ENCODE measurements at regions not wholly inside any gene's neighbourhood (a gene's known extent, or its start where the extent isn't known, plus 50 kb on each side); places are given as distances from the start of the nearest gene placed in this dataset.

DNA sequence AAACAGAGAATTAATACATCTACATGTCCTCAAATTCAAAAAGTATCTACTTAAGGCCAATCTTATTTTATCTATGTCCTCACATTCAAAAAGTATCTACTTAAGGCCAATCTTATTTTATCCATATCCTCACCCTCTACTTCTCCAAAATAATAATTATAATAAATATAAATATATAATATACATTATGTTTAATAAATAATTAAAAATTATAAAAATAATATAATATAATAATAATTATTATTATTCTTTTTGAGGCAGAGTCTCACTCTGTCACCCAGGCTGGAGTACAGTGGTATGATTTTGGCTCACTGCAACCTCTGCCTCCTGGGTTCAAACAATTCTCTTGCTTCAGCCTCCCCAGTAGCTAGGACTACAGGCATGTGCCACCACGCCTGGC is 784.9 kb downstream of the DNAJB9 start:
- intact Hi-C loops (cut with DNase I): no loop called here
- no peak for TF ChIP-seq CTCF (IDR thresholded peaks at IDR 0.05; ENCODE audit: borderline replicate concordance, extremely low read depth, insufficient read depth)
- no peaks in the 10 kb centered on the region for H3K4me1 ChIP-seq (ENCODE audit: control insufficient read depth in 2 of 3, insufficient read depth in 2 of 3, low read depth in 1 of 3, low read length in 3 of 3)

DNA sequence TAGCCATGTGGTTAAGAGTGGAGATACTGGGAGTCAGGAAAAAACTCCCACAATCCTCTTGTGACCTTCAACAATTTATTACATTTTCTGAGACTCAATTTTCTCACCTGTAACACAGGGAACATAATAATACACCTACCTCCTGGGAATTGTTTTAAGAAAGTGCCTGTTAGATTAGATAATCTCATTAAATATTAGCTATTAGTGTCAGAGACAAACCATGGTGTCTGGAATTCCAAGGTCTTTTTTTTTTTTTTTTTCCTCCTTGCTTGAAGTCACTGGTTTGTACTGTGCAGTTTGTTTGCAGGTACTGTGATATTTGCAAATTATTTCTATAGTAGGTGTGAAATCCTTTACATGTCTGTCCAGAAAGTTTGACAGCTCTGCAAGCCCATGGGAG is 806.1 kb downstream of the DNAJB9 start:
- Histone ChIP-seq H3K9me3 (ENCODE audit: control insufficient read depth in 2 of 3, insufficient read depth in 1 of 3, low read length in 3 of 3) (no peaks in the 10 kb centered on the region), H3K4me3 (ENCODE audit: low read length in 3 of 3) (no peak overlapping the region), H3K27ac (ENCODE audit: low read depth in 2 of 2, low read length in 2 of 2) (no peak overlapping the region), H3K36me3 (ENCODE audit: control insufficient read depth in 2 of 3, insufficient read depth in 3 of 3, low read length in 3 of 3) (no peaks in the 10 kb centered on the region), H3K9ac (ENCODE audit: low read length in 3 of 3) (no peak overlapping the region), H3K27me3 (ENCODE audit: control insufficient read depth, insufficient read depth, low read length) (no peaks in the 10 kb centered on the region), H3K4me1 (ENCODE audit: control insufficient read depth in 2 of 3, insufficient read depth in 2 of 3, low read depth in 1 of 3, low read length in 3 of 3) (no peaks in the 10 kb centered on the region)
- DNase-seq: no peak
- no peak for FAIRE-seq
- intact Hi-C loops (cut with DNase I): no loop called here
- no peak for TF ChIP-seq CTCF (IDR thresholded peaks at IDR 0.05; ENCODE audit: borderline replicate concordance, extremely low read depth, insufficient read depth)

More for the DNA sequence above, 784.9 kb downstream of the DNAJB9 start:
- Histone ChIP-seq H3K36me3 (ENCODE audit: control insufficient read depth in 2 of 3, insufficient read depth in 3 of 3, low read length in 3 of 3) (no peaks in the 10 kb centered on the region), H3K27me3 (ENCODE audit: control insufficient read depth, insufficient read depth, low read length) (no peaks in the 10 kb centered on the region), H3K4me3 (ENCODE audit: low read length in 3 of 3) (no peak overlapping the region), H3K27ac (ENCODE audit: low read depth in 2 of 2, low read length in 2 of 2) (no peak overlapping the region), H3K9ac (ENCODE audit: low read length in 3 of 3) (no peak overlapping the region), H3K9me3 (ENCODE audit: control insufficient read depth in 2 of 3, insufficient read depth in 1 of 3, low read length in 3 of 3) (no peaks in the 10 kb centered on the region)
- FAIRE-seq: peak; percentile 81
- DNase-seq: no peak

- FAIRE-seq: no peak
Observed at GRCh38 chr7:109376576-109376975, 806.9 kb downstream of the DNAJB9 start.

More at GRCh38 chr7:109376576-109376975, 806.9 kb downstream of the DNAJB9 start:
- Histone ChIP-seq H3K9ac (ENCODE audit: low read length in 3 of 3) (no peak overlapping the region), H3K36me3 (ENCODE audit: control insufficient read depth in 2 of 3, insufficient read depth in 3 of 3, low read length in 3 of 3) (no peaks in the 10 kb centered on the region), H3K4me1 (ENCODE audit: control insufficient read depth in 2 of 3, insufficient read depth in 2 of 3, low read depth in 1 of 3, low read length in 3 of 3) (no peaks in the 10 kb centered on the region), H3K27me3 (ENCODE audit: control insufficient read depth, insufficient read depth, low read length) (no peaks in the 10 kb centered on the region), H3K27ac (ENCODE audit: low read depth in 2 of 2, low read length in 2 of 2) (no peak overlapping the region), H3K9me3 (ENCODE audit: control insufficient read depth in 2 of 3, insufficient read depth in 1 of 3, low read length in 3 of 3) (no peaks in the 10 kb centered on the region), H3K4me3 (ENCODE audit: low read length in 3 of 3) (no peak overlapping the region)
- no peak for DNase-seq
- no peak for TF ChIP-seq CTCF (IDR thresholded peaks at IDR 0.05; ENCODE audit: borderline replicate concordance, extremely low read depth, insufficient read depth)
- intact Hi-C loops (cut with DNase I): no loop called here
